CD4-positive, alpha-beta T cell (primary cell): ENCODE measurements at regions not wholly inside any gene's neighbourhood (a gene's known extent, or its start where the extent isn't known, plus 50 kb on each side); places are given as distances from the start of the nearest gene placed in this dataset.

Experiments used
- ATAC-seq: fragments of 200-7000 bp; cut with Tn5 transposase; one replicate; pipeline ENCODE4 v1.10.0; 2022; ENCODE audit warnings: mild to moderate bottlenecking; ENCODE audit not compliant: poor library complexity
- CTCF ChIA-PET: fragments of 350-600 bp; sonication (Branson Sonifier 250); formaldehyde crosslinking; loops from one replicate; lab custom pipeline; 2021; ENCODE audit warnings: antibody characterized with exemption, inconsistent platforms; lab: Charles Lee
- POLR2A ChIA-PET: fragments of 350-600 bp; sonication (Branson Sonifier 250); formaldehyde crosslinking; loops from one replicate; lab custom pipeline; 2021; ENCODE audit warnings: antibody characterized with exemption, inconsistent platforms; lab: Charles Lee
- DNase-seq, 14 experiments: peaks; one replicate each; pipeline ENCODE4 v3.0.0-alpha.2; 2013 to 2020; ENCODE audit warnings: mixed read lengths in 2 of 14
- H3K27ac ChIP-seq, 2 donors: one replicate each; pipeline versions ENCODE4 v1.5.1 to v1.7.0; 2013; ENCODE audit warnings: low read length in 2 of 2, low read depth in 1 of 2, mild to moderate bottlenecking in 1 of 2
- H3K27me3 ChIP-seq, 2 experiments: 1 replicate in 1 of 2; 2 replicates in 1 of 2; pipeline versions ENCODE4 v1.6.1 to v1.7.0; 2013; ENCODE audit warnings: low read length in 2 of 2, control low read depth in 1 of 2, mild to moderate bottlenecking in 1 of 2, moderate library complexity in 1 of 2; ENCODE audit not compliant: insufficient read depth in 2 of 2, control insufficient read depth in 1 of 2
- H3K36me3 ChIP-seq: one replicate; pipeline ENCODE4 v1.6.1; 2013; ENCODE audit warnings: low read length, control low read depth; ENCODE audit not compliant: insufficient read depth
- H3K4me1 ChIP-seq: one replicate; pipeline ENCODE4 v1.6.1; 2013; ENCODE audit warnings: low read length, control low read depth; ENCODE audit not compliant: insufficient read depth
- H3K4me3 ChIP-seq: one replicate; pipeline ENCODE4 v1.5.1; 2013; ENCODE audit warnings: mild to moderate bottlenecking, low read length, moderate library complexity
- H3K9me3 ChIP-seq, 2 experiments: 1 replicate in 1 of 2; 2 replicates in 1 of 2; pipeline versions ENCODE4 v1.6.1 to v1.7.0; 2013; ENCODE audit warnings: low read length in 2 of 2, mild to moderate bottlenecking in 2 of 2, control low read depth in 1 of 2, moderate library complexity in 1 of 2; ENCODE audit not compliant: control insufficient read depth in 1 of 2, insufficient read depth in 1 of 2
- H3K27ac Mint-ChIP-seq: one replicate; pipeline ENCODE4 v1.8.0; 2020; ENCODE audit warnings: mixed read lengths
- H3K27me3 Mint-ChIP-seq: one replicate; pipeline ENCODE4 v1.8.0; 2021; ENCODE audit warnings: mixed read lengths
- H3K36me3 Mint-ChIP-seq: one replicate; pipeline ENCODE4 v1.8.0; 2021; ENCODE audit warnings: low read depth, mixed read lengths
- H3K4me1 Mint-ChIP-seq: one replicate; pipeline ENCODE4 v1.8.0; 2021; ENCODE audit warnings: low read depth, mixed read lengths
- H3K4me3 Mint-ChIP-seq: one replicate; pipeline ENCODE4 v1.8.0; 2020; ENCODE audit warnings: mild to moderate bottlenecking, mixed read lengths
- H3K9me3 Mint-ChIP-seq: one replicate; pipeline ENCODE4 v1.8.0; 2020; ENCODE audit warnings: mixed read lengths
- intact Hi-C, 2 experiments: fragments of 100-400 bp; cut with DNase I in 1 of 2; cut with micrococcal nuclease in 1 of 2; formaldehyde crosslinking; loops; one replicate each; pipeline versions ENCODE4 v1.15.1 to v1.9.0; 2023 to 2025; cut with DNase I, micrococcal nuclease
- TF ChIP-seq, protein P1 (sequence below): fragments of 200-600 bp; IDR thresholded peaks from one replicate; pipeline ENCODE4 v1.8.0; 2022; ENCODE audit warnings: antibody characterized with exemption, mild to moderate bottlenecking

DNA sequence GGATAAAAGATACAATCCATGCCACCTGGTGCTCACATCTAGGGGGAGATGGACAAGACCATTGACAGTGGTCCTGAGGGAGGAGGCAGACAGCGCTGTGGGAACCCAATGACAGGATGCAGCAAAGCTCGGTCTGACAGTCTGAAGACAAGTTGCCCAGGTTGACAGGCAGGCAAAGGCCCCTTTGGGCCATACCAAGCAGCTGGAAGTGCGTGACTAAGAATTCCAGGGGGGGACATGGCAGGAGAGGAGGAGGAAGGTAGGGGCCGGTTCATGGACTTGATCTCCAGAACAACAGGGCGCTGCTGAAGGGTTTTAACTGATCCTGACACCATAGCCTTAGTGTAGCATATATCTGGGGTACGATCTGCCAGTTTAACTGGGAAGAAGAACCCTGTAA is 83.4 kb downstream of the RPLP1 start:
- Mint-ChIP-seq H3K27ac (no peak overlapping the region), H3K4me1 (no peaks in the 10 kb centered on the region), H3K9me3 (no peaks in the 10 kb centered on the region), H3K36me3 (no peaks in the 10 kb centered on the region), H3K27me3 (no peaks in the 10 kb centered on the region), H3K4me3 (no peak overlapping the region)
- no peaks in the 10 kb centered on the region for H3K4me1 ChIP-seq
- ChIA-PET CTCF (no interaction called here), POLR2A (no interaction called here)
- H3K27ac ChIP-seq, result no peak overlapping the region
- no peaks in the 10 kb centered on the region for H3K36me3 ChIP-seq
- TF ChIP-seq, protein P1, sequence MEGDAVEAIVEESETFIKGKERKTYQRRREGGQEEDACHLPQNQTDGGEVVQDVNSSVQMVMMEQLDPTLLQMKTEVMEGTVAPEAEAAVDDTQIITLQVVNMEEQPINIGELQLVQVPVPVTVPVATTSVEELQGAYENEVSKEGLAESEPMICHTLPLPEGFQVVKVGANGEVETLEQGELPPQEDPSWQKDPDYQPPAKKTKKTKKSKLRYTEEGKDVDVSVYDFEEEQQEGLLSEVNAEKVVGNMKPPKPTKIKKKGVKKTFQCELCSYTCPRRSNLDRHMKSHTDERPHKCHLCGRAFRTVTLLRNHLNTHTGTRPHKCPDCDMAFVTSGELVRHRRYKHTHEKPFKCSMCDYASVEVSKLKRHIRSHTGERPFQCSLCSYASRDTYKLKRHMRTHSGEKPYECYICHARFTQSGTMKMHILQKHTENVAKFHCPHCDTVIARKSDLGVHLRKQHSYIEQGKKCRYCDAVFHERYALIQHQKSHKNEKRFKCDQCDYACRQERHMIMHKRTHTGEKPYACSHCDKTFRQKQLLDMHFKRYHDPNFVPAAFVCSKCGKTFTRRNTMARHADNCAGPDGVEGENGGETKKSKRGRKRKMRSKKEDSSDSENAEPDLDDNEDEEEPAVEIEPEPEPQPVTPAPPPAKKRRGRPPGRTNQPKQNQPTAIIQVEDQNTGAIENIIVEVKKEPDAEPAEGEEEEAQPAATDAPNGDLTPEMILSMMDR, result no peak
- H3K9me3 ChIP-seq, result no peaks in the 10 kb centered on the region
- no peaks in the 10 kb centered on the region for H3K27me3 ChIP-seq
- DNase-seq (no peak), ATAC-seq (no peak)
- H3K4me3 ChIP-seq, result no peak overlapping the region
- intact Hi-C loops, result no loop called here

DNA sequence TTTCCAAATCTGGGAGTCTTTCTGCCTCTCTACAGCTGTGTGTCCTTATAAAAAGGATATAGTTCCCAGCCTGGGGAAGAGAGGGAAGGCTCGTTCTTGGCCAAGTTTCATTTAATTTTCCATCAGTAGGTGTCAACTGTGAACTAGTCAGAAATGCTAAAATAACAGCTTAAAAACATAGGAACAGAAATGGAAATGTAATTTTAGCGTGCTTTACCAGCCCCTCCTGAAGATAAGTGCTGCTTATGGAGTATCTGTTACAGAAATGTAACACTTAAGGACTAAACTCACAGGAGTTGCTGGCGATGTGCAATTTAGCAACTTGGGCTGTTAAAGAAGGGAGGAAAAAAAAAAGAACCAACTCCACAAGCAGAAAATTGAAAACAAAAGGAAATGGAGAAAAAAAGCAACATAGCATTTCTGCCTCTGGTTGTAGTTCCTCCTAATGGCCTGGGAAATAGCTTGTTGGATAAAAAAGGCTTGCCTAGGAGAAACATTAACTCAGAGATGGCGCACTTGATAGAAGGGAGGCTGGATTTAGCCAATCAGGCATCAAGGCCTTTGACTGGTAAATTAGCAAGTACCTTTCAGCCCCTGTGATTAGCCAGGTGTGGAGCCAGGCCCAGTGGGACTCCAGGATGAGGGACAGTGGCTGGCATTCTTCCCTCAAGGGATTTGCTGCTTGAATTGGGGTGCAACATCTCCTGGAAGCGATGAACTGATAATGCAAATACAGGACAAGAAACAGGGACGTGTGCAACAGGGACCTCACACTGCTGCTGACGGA is 84.3 kb downstream of the RPLP1 start:
- Mint-ChIP-seq H3K9me3 (no peaks in the 10 kb centered on the region), H3K27me3 (no peaks in the 10 kb centered on the region), H3K27ac (no peak overlapping the region), H3K4me3 (no peak overlapping the region), H3K36me3 (no peaks in the 10 kb centered on the region), H3K4me1 (no peaks in the 10 kb centered on the region)
- intact Hi-C loops, result no loop called here
- DNase-seq, result no peak
- H3K27ac ChIP-seq, result no peak overlapping the region
- POLR2A ChIA-PET, result no interaction called here
- H3K4me3 ChIP-seq, result no peak overlapping the region
- no peaks in the 10 kb centered on the region for H3K36me3 ChIP-seq
- no peaks in the 10 kb centered on the region for H3K9me3 ChIP-seq
- CTCF ChIA-PET, result no interaction called here
- H3K4me1 ChIP-seq, result no peaks in the 10 kb centered on the region
- H3K27me3 ChIP-seq, result no peaks in the 10 kb centered on the region
- ATAC-seq, result no peak
- TF ChIP-seq, protein P1, result no peak

DNA sequence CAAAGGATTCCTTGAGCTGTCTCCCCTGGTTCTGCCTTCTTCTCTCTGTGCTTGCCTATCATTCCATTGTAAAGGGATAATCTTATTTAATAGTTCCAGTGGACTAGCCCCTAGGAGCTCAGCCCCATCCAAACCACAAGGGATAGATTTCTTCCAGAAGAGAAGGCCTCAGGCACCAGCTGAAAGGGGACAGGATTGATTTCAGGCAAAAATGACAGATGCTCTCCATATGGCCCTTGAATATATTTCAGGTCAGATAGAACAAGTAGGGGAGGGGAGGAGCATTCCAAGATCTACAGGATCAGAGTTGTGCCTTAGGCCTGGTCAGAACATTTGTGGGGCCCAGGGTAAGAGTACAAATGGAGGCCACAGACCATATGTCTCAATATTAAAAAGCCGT is 85.3 kb downstream of the RPLP1 start:
- Histone ChIP-seq H3K27me3 (no peaks in the 10 kb centered on the region), H3K27ac (no peak overlapping the region), H3K4me3 (no peak overlapping the region), H3K4me1 (no peaks in the 10 kb centered on the region), H3K36me3 (no peaks in the 10 kb centered on the region), H3K9me3 (no peaks in the 10 kb centered on the region)
- H3K4me3 Mint-ChIP-seq, result no peak overlapping the region
- H3K36me3 Mint-ChIP-seq, result no peaks in the 10 kb centered on the region
- H3K4me1 Mint-ChIP-seq, result no peaks in the 10 kb centered on the region
- no peak for ATAC-seq
- TF ChIP-seq, protein P1, result no peak
- no peak overlapping the region for H3K27ac Mint-ChIP-seq
- no peaks in the 10 kb centered on the region for H3K27me3 Mint-ChIP-seq
- no peak for DNase-seq
- ChIA-PET POLR2A (no interaction called here), CTCF (no interaction called here)
- intact Hi-C loops, result no loop called here
- no peaks in the 10 kb centered on the region for H3K9me3 Mint-ChIP-seq
